ENCODE measurements at regions not wholly inside any gene's neighbourhood (a gene's known extent, or its start where the extent isn't known, plus 50 kb on each side); places are given as distances from the start of the nearest gene placed in this dataset.

DNA sequence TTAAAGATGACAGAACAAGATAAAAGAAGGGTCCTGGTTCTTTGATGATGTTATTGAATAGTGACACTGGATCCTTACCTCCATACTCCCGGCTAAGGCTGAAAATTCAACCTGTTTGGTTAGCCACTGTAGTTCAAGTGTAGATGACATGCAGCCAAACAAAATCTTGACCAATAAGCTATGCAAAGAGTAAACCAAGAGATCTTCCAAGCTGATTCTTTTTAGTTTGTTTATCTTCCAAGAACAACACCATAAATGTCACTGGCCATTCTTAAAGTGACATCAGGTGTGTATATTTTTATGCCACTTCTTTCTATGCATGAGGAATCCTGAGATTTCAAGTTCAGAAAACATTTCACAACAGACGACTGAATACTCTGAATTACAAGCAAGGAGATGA, 141.5 kb upstream of the FST start:
- no peaks in the 10 kb centered on the region for H3K27me3 Mint-ChIP-seq (ENCODE audit: low read depth)
- no peak for DNase-seq (ENCODE audit: low spot score in 2 of 2, unreplicated experiment in 2 of 2)
- no peak overlapping the region for H3K4me3 Mint-ChIP-seq
- peaks cover 10% of the 10 kb centered on the region for H3K9me3 Mint-ChIP-seq
- no peaks in the 10 kb centered on the region for H3K36me3 Mint-ChIP-seq
- no peak overlapping the region for H3K27ac Mint-ChIP-seq
- TF ChIP-seq, protein P1, sequence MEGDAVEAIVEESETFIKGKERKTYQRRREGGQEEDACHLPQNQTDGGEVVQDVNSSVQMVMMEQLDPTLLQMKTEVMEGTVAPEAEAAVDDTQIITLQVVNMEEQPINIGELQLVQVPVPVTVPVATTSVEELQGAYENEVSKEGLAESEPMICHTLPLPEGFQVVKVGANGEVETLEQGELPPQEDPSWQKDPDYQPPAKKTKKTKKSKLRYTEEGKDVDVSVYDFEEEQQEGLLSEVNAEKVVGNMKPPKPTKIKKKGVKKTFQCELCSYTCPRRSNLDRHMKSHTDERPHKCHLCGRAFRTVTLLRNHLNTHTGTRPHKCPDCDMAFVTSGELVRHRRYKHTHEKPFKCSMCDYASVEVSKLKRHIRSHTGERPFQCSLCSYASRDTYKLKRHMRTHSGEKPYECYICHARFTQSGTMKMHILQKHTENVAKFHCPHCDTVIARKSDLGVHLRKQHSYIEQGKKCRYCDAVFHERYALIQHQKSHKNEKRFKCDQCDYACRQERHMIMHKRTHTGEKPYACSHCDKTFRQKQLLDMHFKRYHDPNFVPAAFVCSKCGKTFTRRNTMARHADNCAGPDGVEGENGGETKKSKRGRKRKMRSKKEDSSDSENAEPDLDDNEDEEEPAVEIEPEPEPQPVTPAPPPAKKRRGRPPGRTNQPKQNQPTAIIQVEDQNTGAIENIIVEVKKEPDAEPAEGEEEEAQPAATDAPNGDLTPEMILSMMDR (IDR thresholded peaks at IDR 0.05; ENCODE audit: unreplicated experiment) = no peak
- peaks cover 2% of the 10 kb centered on the region for H3K4me1 Mint-ChIP-seq

DNA sequence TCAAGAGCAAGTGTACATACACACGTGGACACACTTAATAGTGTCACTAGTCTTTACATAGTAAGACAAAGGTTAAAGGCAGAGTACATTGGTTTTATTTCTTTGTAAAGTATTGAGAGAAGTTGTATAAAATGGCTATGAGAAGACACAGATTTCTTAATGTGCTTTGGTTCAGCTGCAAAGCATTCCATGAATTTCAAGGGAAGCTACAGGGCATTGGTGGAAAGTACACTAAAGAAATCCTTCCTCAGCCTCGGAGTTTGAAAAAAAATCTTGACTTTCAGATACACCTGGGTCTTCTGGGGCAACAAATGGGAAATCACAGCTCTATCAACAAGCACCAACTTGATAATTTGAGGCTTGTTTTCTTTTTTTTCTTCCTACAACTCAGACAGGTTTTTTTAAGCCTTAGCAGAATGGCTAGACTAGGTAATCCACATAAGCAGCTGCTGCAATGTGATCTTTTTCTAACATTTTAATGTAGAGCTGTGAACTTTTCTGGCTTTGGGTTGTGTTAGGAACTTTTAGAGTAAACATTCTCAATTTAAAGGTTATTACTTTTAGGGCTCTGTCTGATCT, 140.4 kb upstream of the FST start:
- peaks cover 2% of the 10 kb centered on the region for H3K4me1 Mint-ChIP-seq
- peaks cover 16% of the 10 kb centered on the region for H3K9me3 Mint-ChIP-seq
- no peaks in the 10 kb centered on the region for H3K27me3 Mint-ChIP-seq (ENCODE audit: low read depth)
- DNase-seq (ENCODE audit: low spot score in 2 of 2, unreplicated experiment in 2 of 2) = no peak
- no peak overlapping the region for H3K4me3 Mint-ChIP-seq
- TF ChIP-seq, protein P1 (IDR thresholded peaks at IDR 0.05; ENCODE audit: unreplicated experiment) = no peak
- peak overlapping the region; percentile 66 for H3K27ac Mint-ChIP-seq
- no peaks in the 10 kb centered on the region for H3K36me3 Mint-ChIP-seq

DNA sequence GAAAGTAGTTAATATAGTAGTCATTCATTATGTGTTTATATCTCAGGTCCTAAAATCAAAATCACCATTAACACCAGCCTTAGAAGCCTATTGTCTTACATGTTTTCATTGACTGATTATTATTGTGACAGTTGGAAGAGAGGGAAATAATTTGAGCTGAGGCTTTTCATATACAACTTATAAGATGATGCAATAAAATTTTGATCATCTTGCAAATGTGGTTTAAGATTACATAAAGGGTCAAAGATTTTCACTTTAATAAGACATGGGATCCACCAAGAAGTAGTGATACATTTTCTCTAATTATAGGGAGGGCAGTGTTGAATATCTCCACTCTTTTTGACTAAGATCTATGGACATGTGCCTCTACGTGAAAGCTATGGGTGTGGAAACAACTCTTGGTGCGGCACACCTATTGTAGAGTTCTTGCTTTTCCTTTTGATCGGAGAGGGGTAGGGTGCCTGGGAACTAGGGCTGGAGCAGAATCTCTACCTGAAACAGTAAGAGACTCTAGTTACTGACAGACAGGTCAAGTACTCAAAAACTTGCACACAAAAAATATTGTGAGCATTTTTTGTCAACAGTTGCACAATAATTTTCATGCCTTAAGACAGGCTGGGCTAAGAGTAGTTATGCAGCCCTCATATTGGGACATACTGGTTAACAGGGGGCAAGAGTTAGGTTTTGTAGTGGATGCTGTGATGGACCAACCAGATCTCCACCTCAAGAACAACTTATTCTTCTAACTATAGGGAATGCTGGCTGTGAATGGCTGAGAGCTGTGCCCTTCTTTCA, 139.3 kb upstream of the FST start:
- peaks cover 2% of the 10 kb centered on the region for H3K4me1 Mint-ChIP-seq
- TF ChIP-seq, protein P1 (IDR thresholded peaks at IDR 0.05; ENCODE audit: unreplicated experiment) = no peak
- H3K36me3 Mint-ChIP-seq = no peaks in the 10 kb centered on the region
- peaks cover 16% of the 10 kb centered on the region for H3K9me3 Mint-ChIP-seq
- no peak overlapping the region for H3K27ac Mint-ChIP-seq
- H3K4me3 Mint-ChIP-seq = no peak overlapping the region
- no peaks in the 10 kb centered on the region for H3K27me3 Mint-ChIP-seq (ENCODE audit: low read depth)
- no peak for DNase-seq (ENCODE audit: low spot score in 2 of 2, unreplicated experiment in 2 of 2)

DNA sequence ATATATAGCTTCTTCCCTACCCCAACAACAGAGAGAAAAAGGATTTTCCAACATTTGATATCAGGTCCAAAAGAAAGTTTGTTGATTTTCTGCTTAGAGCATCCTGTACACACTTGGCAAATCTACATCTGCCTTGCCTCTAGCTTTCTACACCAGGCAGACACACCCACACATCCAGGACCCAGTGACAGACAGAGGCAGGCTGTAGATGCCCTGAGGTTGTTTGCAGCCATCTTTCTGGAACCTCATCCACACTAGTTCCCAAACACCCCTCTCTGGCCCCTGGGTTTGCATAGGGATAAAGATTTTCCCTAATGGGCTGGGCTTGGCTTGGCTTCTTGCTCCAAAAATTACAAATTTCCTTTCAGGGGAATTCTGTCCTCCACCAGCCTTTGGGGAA, 138.2 kb upstream of the FST start:
- TF ChIP-seq, protein P1 (IDR thresholded peaks at IDR 0.05; ENCODE audit: unreplicated experiment) = no peak
- no peak for DNase-seq (ENCODE audit: low spot score in 2 of 2, unreplicated experiment in 2 of 2)
- Mint-ChIP-seq H3K27me3 (ENCODE audit: low read depth) (no peaks in the 10 kb centered on the region), H3K4me1 (peaks cover 2% of the 10 kb centered on the region), H3K4me3 (no peak overlapping the region), H3K36me3 (no peaks in the 10 kb centered on the region), H3K27ac (no peak overlapping the region), H3K9me3 (peaks cover 16% of the 10 kb centered on the region)

DNA sequence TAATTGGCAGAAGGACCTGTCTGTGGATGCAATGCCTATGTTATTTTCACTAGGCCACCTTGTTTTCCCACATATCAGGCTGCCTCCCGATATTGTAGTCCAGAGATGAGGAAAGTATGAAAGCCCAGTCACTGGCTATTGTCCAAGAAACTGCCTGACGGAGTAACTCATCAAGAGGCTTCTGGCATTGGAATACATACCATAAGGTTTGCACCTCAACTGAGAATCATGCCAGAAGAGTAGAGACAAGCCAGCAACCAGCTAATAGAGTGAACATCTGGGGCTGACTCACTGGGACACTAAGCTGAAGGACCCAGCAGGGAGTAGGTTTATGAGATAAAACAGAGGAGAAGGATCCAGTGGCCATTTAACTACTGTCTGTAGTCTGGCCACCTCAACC, 137.2 kb upstream of the FST start:
- Mint-ChIP-seq H3K36me3 (no peaks in the 10 kb centered on the region), H3K4me1 (peaks cover 2% of the 10 kb centered on the region), H3K27ac (no peak overlapping the region), H3K9me3 (peaks cover 16% of the 10 kb centered on the region), H3K4me3 (no peak overlapping the region), H3K27me3 (ENCODE audit: low read depth) (no peaks in the 10 kb centered on the region)
- DNase-seq (ENCODE audit: low spot score in 2 of 2, unreplicated experiment in 2 of 2) = no peak
- TF ChIP-seq, protein P1 (IDR thresholded peaks at IDR 0.05; ENCODE audit: unreplicated experiment) = no peak

Data from mesothelial cell of epicardium (in vitro differentiated cells).